ENCODE measurements at regions not wholly inside any gene's neighbourhood (a gene's known extent, or its start where the extent isn't known, plus 50 kb on each side); places are given as distances from the start of the nearest gene placed in this dataset.
A peak's percentile ranks its signal among the peaks of the same experiment; 100 is the strongest.

GRCh38 chr1:115436596-115436995 is 98.5 kb upstream of the NGF start:
- DNase-seq (ENCODE audit: low read depth) = no peak
- in situ Hi-C loops (cut with HindIII; ENCODE audit: low pct_unique_long_range_greater_than_20kb, low sequenced_read_pairs) = no loop called here

GRCh38 chr1:115433483-115433882 is 95.4 kb upstream of the NGF start:
- in situ Hi-C loops (cut with HindIII; ENCODE audit: low pct_unique_long_range_greater_than_20kb, low sequenced_read_pairs) = no loop called here

GRCh38 chr1:115432061-115432460 is 94.0 kb upstream of the NGF start:
- DNase-seq (ENCODE audit: low read depth) = no peak

More at GRCh38 chr1:115433483-115433882, 95.4 kb upstream of the NGF start:
- no peak for DNase-seq (ENCODE audit: low read depth)

GRCh38 chr1:115430441-115431158 is 92.6 kb upstream of the NGF start:
- in situ Hi-C loops (cut with HindIII; ENCODE audit: low pct_unique_long_range_greater_than_20kb, low sequenced_read_pairs) = no loop called here
- DNase-seq (ENCODE audit: low read depth) = peak; percentile 76

More at GRCh38 chr1:115432061-115432460, 94.0 kb upstream of the NGF start:
- in situ Hi-C loops (cut with HindIII; ENCODE audit: low pct_unique_long_range_greater_than_20kb, low sequenced_read_pairs) = no loop called here

GRCh38 chr1:115429884-115430283 is 91.8 kb upstream of the NGF start:
- no peak for DNase-seq (ENCODE audit: low read depth)
- in situ Hi-C loops (cut with HindIII; ENCODE audit: low pct_unique_long_range_greater_than_20kb, low sequenced_read_pairs) = no loop called here

- in situ Hi-C loops (cut with HindIII; ENCODE audit: low pct_unique_long_range_greater_than_20kb, low sequenced_read_pairs) = no loop called here
- peak; percentile 54 for DNase-seq (ENCODE audit: low read depth)
Observed at GRCh38 chr1:115429241-115429640, 91.2 kb upstream of the NGF start.

GRCh38 chr1:115428676-115429075 is 90.6 kb upstream of the NGF start:
- in situ Hi-C loops (cut with HindIII; ENCODE audit: low pct_unique_long_range_greater_than_20kb, low sequenced_read_pairs) = no loop called here

GRCh38 chr1:115428256-115428655 is 90.2 kb upstream of the NGF start:
- DNase-seq (ENCODE audit: low read depth) = peak; percentile 32
- in situ Hi-C loops (cut with HindIII; ENCODE audit: low pct_unique_long_range_greater_than_20kb, low sequenced_read_pairs) = no loop called here

More at GRCh38 chr1:115428676-115429075, 90.6 kb upstream of the NGF start:
- no peak for DNase-seq (ENCODE audit: low read depth)

GRCh38 chr1:115426956-115427355 is 88.9 kb upstream of the NGF start:
- no peak for DNase-seq (ENCODE audit: low read depth)

GRCh38 chr1:115426231-115426771 is 88.3 kb upstream of the NGF start:
- in situ Hi-C loops (cut with HindIII; ENCODE audit: low pct_unique_long_range_greater_than_20kb, low sequenced_read_pairs) = no loop called here
- DNase-seq (ENCODE audit: low read depth) = peak; percentile 61

More at GRCh38 chr1:115426956-115427355, 88.9 kb upstream of the NGF start:
- in situ Hi-C loops (cut with HindIII; ENCODE audit: low pct_unique_long_range_greater_than_20kb, low sequenced_read_pairs) = no loop called here

- in situ Hi-C loops (cut with HindIII; ENCODE audit: low pct_unique_long_range_greater_than_20kb, low sequenced_read_pairs) = no loop called here
- no peak for DNase-seq (ENCODE audit: low read depth)
Observed at GRCh38 chr1:115425442-115425841, 87.4 kb upstream of the NGF start.

- DNase-seq (ENCODE audit: low read depth) = no peak
Observed at GRCh38 chr1:115423776-115424175, 85.7 kb upstream of the NGF start.

GRCh38 chr1:115419571-115419970 is 81.5 kb upstream of the NGF start:
- in situ Hi-C loops (cut with HindIII; ENCODE audit: low pct_unique_long_range_greater_than_20kb, low sequenced_read_pairs) = no loop called here
- no peak for DNase-seq (ENCODE audit: low read depth)

More at GRCh38 chr1:115423776-115424175, 85.7 kb upstream of the NGF start:
- in situ Hi-C loops (cut with HindIII; ENCODE audit: low pct_unique_long_range_greater_than_20kb, low sequenced_read_pairs) = no loop called here

- no peak for DNase-seq (ENCODE audit: low read depth)
- in situ Hi-C loops (cut with HindIII; ENCODE audit: low pct_unique_long_range_greater_than_20kb, low sequenced_read_pairs) = no loop called here
Observed at GRCh38 chr1:115413621-115414020, 75.6 kb upstream of the NGF start.

GRCh38 chr1:115413208-115413607 is 75.2 kb upstream of the NGF start:
- DNase-seq (ENCODE audit: low read depth) = no peak
- in situ Hi-C loops (cut with HindIII; ENCODE audit: low pct_unique_long_range_greater_than_20kb, low sequenced_read_pairs) = no loop called here

GRCh38 chr1:115412733-115413132 is 74.7 kb upstream of the NGF start:
- in situ Hi-C loops (cut with HindIII; ENCODE audit: low pct_unique_long_range_greater_than_20kb, low sequenced_read_pairs) = no loop called here
- DNase-seq (ENCODE audit: low read depth) = no peak

GRCh38 chr1:115412286-115412685 is 74.2 kb upstream of the NGF start:
- DNase-seq (ENCODE audit: low read depth) = no peak
- in situ Hi-C loops (cut with HindIII; ENCODE audit: low pct_unique_long_range_greater_than_20kb, low sequenced_read_pairs) = no loop called here

GRCh38 chr1:115411371-115412063 is 73.5 kb upstream of the NGF start:
- peak; percentile 76 for DNase-seq (ENCODE audit: low read depth)

More at GRCh38 chr1:115411371-115412063, 73.5 kb upstream of the NGF start:
- in situ Hi-C loops (cut with HindIII; ENCODE audit: low pct_unique_long_range_greater_than_20kb, low sequenced_read_pairs) = no loop called here

Data from Caki2 (cell line).